Hepatic stellate cell (primary cell): ENCODE measurements at regions not wholly inside any gene's neighbourhood (a gene's known extent, or its start where the extent isn't known, plus 50 kb on each side); places are given as distances from the start of the nearest gene placed in this dataset.

ENCODE experiments used
- DNase-seq: peaks from one replicate; pipeline ENCODE4 v3.0.0; 2011; ENCODE audit warnings: low spot score

DNA sequence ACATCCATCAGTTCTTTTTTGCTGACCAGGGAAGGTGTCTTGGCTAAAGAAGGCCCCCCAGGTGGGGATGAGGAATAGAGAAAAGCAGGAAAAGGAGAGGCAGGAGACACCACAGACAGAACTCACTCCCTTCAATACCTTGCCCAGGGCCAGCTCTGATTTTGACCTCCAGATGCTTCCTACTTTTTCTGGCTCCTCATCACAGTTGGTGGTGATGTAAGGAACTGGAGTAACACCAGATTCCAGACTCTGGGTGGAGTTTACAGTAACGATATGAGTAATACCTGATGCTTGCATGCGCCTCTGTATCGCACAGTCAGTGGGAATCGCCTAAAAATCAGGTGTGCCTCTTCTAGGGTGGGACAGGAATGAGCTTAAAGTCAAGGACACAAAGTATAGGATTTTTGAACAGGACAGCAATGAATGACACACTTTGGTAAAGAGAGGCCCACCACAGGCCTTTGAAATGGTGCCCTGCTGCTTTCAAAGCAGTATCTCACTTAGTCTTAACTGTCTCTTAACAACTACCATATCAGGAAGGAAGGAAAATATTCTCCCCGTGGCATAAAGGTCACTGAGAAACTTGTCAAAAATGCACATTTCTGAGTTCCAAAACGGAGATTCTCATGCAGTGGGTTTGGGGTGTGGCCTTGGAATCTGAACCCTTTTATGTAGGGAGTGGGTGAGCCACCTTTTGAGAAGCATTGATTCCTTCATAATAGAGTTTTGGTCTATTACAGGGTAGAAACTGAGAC, 140.8 kb downstream of the SNX19 start:
- peak; percentile 24 for DNase-seq

DNA sequence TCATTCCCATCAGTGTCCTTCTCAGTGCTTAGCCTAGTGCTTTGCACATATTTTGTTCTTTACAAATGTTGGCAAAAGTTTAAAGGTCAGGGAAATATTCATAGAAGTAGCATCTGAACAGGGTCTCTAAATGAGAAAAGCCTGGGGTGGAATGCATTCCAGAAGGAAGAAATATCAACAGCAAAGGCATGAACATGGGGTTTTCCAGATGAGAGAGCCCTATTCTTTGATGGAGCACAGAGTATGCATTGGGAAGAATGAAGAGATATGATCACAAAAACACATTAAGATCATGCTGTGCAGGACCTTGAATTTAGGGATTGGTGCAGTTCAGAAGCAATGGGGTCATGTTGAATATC, 140.2 kb downstream of the SNX19 start:
- DNase-seq, result no peak

DNA sequence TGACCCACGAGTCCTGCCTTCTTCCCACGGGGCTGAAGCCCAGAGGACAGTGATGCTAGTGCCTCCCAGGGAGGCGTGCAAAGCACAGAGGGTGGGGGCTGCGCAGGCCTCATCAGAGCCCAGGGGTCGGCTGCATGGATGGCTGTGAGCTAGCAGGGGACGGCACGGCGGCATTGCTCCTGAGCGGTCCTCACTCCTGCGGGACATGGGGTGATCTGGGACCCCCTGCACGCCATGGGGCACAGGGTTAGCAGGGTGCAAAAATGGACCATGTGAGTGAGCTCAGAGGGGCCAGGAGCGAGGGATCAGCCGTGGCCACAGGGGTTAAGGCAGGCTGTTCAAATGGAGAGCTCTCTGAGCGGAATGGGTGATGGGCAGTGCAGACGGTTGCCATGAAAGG, 138.3 kb downstream of the SNX19 start:
- DNase-seq, result no peak

DNA sequence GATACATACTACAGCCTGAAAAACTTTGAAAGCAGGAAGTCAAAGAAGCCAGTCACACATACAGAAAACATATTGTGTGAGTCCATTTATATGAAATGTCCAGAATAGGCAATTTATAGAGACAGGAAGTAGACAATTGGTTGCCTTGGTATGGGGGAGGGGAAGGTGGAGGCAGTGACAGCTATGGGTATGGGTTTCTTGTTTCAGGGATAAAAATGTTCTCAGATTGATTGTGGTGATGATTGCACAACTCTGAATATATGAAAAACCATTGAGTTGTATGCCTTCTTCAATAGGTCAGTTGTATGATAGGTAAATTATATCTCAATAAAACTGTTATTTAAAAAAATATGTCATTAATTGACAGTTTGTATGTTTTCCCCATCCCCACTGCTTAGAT, 137.6 kb downstream of the SNX19 start:
- DNase-seq, result no peak

DNA sequence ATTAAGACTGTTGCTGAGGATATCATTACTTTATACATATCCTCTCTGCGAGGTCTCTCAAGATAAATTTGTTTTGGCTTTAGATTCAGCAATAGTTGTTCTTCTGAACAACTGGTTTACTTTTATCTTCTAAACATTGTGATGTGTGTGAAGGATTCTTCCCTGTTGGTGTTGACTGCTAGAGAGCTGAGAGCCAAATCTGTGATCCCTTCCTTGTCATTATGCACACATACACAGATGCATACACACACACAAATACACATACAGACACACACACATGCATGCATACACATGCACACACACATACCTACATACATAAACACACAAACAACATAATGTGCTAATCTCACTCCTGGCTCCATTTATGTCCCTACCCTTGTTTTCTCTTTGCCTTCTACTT, 137.0 kb downstream of the SNX19 start:
- no peak for DNase-seq

DNA sequence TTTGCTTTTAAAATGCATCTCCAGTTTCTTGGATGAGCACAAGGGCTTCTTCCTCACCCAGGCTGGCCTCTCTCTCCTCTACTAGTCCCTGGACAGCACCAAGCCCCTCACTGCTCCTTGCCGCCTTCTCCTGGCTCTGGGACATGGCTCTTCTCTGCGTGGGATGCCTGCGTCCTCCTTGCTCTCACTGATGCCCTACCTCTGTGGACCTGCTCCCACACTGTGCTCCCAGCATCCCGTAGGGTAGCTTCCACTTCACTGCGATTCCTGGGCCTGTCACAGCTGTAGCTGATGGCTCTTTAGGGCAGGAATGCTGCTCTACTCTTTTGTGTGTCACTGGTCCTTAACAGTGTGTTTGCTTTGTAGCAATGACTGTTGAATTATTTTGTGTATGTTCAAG, 136.3 kb downstream of the SNX19 start:
- no peak for DNase-seq

DNA sequence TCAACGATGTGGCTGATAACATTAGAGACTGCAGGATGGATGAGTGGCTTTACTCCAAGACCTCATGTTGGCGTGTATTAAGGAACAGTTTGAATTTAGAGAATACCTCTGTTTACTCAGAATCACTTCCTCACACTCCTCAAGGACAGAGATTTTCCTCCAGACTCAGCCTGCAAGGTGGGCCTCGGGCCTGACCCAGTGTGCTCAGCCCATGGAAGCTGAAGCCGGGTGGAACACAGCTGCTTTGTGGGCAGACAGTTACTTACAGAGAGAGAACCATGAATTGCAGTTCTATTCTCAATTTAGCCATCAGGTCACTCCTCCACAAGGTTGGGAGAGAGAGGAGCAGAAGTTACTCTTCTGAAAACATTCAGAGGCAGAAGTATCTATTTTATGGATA, 135.8 kb downstream of the SNX19 start:
- no peak for DNase-seq

DNA sequence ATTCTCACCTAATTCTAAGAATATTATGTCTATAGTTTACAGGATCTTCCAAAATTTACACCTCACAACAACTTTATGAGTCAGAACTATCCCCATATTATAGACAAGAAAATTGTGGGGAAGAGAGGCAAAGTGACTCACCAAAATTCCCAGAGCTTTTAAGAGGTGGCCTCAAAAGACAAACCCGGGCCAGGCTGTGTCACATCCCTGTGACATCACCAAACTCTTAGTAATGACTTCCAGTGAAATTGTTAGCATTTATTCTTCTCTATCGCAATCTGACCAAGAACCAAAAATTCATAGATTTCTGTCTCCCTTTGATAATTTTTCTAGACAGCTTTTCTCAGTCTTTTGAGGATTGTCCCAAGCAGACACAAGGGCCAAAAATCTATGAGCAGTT, 134.3 kb downstream of the SNX19 start:
- DNase-seq, result peak; percentile 71

DNA sequence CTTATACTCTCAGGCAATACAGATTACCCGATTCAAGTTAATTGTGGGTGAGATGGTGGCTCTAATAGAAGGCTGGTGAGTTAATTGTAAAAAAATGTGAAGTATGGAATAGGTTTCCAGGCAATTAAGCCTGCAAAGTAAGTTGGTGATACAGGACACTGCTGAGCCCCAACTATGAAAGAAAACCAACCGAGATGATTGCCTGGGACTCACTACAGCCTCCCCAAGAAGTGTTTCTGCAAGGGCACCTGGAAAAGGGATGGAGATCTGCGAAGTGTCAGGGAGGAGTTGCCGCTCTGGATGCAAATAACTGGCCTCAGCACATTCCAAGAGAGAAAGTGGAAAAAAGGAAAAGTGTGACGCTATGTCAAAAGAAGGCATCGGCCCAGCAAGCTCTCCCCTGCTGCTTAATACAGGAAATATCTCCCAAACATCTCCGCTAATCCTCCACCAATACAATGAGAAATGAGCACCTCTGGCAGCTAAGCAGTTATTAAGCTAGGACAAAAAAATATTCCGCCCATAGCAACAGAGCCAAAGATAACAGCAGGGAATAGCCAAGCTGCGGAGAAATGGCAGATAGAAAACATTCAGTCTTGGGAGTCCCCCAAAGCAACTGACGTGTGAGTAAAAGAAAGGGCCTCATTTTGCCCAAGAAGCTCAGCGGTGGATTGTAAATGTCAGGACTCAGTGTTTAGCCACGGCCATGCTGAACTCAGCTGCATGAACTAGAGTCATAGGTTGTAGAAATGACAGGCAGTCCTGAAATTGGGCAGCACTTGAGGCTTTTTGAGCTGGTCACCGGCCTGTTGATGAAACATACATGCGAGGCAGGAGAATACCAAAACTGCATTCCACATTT, 133.7 kb downstream of the SNX19 start:
- DNase-seq, result no peak

DNA sequence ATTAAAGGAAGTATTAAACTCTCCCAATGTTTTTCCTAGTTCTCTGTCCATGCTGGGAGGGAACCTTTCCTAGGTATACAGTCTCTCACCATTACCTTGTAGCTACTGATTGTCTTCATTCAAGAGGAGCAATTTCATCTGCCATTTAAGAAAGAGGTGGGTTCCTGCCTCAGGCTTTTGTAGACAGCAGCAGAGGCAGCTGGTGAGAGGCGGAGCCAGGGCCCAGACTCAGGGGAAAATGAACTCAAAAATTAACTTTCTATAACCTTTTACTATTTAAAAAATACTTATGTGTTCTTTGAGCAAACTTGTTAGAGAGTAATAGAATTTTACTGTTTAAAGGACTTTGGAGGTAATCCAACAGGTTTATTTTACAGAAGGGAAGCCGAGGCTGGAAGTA, 133.0 kb downstream of the SNX19 start:
- no peak for DNase-seq

DNA sequence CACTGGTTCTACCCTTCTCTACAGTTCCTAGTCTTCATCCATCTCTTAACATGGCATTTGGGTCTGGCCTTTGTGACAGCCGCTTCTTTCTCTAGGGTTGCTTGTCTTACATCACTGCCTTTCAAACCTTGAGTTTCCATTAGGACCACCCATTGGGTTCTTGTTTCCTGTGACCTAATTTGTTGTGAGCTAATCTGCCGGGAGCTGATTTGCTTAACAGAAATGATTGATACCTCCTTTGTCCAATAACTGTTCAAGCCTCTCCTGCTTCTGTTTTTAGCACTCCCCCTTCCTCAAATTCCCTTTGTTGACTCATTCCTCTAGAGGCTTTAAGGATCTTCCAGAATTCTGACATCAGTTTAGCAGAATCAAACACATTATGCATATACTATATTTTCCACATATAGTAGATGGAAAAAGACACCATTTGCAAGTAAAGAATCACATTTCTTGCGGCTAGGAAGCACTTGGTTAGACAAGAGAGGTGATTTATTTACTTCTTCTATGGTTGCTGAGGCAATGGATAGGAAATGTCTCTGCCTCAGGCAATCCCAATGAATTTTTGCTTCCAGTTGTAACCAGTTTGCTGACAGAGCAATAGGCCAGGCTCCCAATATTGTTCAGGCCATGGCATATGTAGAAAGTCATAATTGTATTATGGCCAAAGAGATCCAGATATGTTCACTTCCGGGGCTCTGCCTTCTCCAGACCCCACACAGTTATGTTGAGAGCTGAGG, 130.7 kb downstream of the SNX19 start:
- no peak for DNase-seq

DNA sequence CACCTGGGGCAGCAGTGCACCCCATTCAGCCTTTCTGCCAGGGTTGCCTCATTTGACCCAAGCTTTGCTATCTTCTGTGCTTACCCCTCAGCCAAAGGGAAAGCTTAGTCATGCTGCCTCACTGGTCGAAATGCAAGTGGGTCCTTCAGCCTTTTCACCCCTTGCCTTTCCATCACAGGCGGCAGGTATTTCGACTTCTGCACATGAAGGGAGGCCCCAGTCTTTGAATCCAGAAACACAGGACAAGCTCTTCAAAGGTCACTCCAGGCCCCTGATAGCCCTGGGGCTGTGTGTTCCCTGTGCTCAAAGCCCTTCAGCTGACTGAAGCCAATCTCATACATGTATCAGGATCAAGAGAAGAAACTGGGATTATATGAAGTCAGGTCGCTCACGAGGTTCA, 129.7 kb downstream of the SNX19 start:
- DNase-seq, result no peak

DNA sequence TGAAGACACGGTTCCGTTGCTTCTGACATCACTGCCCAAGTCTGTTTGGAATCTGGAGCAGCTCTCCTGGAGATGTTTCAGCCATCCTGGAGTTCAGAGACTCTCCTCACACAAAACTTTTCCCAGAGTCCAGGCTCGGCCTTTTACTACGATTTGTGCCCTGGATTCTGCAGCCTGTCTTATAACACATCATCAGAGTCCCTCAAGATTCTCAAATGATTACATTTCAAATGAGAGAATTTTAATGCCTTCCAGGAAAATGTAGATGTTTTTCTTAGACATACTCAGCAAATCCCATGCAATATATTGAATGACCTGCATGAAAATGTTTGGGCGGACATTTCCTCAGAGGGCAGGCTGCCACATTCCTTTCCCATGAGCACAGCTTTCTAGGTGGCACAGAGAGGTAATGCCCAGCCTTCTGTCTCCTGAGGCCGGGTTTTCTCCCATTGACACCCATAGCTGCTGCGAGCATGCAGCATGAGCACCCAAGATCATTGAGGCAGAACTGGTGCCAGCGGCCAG, 129.1 kb downstream of the SNX19 start:
- DNase-seq, result no peak

DNA sequence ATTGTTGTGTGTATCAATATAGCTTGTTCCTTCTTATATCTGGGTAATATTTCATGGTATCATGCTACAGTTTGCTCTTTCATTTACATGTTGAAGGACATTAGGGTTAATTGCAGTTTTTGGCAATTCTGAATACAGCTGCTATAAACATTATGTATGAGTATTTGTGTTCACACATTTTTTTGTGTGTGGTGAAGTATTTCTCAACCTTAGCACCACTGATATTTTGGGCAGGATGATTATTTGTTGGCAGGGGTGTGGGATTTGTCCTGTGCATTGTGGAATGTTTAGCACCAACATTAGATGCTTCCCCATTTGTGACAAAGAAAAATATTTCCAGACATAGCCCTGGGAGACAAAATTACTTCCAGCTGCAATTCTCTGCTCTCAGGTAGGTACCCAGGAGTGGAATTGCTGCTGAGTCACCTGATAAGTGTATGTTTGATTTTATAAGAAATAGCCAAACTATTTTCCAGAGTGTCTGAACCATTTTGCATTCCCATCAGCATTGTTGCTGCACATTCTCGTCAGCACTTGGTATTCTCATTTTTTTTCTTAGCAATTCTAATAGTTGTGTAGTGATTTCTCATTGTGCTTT, 128.2 kb downstream of the SNX19 start:
- no peak for DNase-seq

DNA sequence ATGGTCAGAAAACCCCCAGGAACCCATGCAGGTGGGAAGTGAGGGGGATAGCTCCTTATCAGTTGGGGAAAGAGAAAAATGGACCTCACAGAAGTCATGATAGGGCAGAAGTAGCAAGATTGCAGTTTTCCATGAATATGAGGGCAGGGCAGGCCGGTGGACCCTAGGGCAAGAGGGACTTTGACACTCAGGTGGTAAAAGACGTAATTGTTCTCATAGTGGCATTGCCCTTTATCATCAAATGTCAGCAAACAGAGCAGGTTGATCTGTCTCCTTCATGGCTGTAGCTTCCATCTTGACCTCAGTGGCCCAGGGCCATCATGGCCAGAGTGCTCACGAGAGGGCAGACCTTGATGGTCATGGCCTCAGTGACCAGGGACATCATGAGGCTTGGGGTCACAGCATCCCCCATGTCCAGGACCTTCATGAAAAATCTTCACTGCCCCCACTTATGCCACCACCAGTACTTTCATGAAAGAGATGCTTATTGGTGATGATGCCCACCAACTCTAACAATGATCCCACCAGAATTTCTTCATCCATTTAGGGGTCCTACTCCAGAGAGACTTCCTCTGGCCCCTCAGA, 127.1 kb downstream of the SNX19 start:
- DNase-seq, result no peak

DNA sequence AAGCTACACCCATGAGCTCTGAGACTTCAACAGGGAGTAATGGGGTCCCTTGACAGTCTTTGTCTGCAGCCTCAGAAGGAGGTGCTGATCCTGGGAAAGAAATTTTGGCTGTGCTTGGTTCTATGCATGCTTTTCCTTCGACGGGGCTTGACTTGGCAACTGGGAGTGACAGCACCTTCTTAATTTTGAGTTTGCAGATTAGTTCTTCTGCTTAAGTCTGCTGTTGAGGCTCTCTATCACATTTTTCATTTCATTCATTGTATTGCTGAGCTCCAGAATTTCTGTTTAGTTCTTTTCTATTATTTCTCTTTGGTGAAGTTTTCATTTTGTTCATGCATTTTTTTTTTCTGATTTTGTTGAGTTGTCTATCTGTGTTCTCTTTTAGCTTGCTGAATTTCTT, 125.6 kb downstream of the SNX19 start:
- DNase-seq, result no peak

DNA sequence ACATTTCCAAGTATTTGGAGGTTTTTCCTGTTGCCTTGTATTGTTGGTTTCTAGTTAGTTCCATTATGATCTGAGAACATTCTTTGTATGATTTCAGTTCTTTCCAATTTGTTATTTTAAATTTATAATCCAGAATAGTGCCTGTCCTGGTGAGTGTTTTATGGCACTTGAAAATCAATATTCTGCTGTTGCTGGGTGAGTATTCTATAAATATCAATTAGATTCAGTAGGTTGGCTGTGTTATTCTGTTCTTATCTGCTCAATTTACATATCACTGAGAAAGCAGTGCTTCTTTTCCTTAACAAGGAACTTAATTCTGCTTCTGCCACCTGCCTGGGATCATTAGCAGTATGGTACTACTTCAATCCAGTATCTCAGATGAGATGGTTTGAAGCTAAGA, 123.5 kb downstream of the SNX19 start:
- no peak for DNase-seq

DNA sequence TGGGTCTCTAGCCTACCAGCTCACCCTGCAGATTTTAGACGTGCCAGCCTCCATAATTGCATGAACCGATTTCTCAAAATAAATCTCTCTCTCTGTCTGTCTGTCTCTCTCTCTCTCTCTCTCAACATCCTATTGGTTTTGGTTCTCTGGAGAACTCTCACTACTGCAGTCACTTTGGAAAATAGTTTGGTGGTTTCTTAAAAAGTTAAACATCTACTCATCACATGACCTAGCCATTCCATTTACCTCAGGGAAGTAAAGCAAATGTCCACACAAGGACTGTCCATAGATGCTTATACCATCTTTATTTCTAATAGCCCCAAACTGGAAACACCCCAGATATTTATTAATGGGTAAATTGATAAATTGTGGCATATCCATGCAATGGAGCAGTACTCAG, 119.5 kb downstream of the SNX19 start:
- DNase-seq, result no peak

DNA sequence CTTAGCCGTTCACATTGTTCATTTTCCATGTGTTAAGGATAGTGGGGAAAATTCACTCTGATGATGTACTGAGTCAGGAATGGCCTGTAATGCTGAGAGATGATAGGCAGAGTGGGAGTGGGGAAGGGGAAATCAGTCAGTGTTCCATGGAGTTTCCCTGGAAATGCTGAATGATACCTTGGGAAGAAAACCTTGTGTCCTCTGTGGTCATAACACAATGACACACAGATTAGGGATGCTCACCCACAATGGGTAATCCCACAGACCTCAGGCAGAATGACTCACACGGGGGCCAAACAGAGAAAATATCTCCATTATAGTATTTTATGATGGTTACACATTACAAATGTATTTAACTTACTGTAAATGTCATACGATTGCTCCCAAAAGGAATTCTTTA, 118.0 kb downstream of the SNX19 start:
- peak; percentile 85 for DNase-seq

DNA sequence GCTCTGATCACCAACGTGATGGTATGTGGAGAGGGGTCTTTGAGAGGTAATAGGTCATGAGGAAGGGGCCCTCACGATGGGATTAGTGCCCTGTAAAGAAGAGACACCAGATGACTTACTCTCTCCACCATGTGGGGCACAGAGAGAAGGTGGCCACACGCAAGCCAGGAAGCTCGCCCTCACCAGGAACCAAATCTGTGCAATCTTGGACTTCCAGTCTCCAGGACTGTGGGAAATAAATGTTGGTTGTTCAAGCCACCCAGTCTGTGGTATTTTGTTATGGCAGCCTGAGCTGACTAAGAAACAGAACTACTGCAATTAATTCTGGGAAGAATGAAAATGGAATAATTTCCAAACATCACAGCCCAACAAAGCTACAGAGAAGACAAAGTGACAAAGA, 117.5 kb downstream of the SNX19 start:
- DNase-seq, result no peak

DNA sequence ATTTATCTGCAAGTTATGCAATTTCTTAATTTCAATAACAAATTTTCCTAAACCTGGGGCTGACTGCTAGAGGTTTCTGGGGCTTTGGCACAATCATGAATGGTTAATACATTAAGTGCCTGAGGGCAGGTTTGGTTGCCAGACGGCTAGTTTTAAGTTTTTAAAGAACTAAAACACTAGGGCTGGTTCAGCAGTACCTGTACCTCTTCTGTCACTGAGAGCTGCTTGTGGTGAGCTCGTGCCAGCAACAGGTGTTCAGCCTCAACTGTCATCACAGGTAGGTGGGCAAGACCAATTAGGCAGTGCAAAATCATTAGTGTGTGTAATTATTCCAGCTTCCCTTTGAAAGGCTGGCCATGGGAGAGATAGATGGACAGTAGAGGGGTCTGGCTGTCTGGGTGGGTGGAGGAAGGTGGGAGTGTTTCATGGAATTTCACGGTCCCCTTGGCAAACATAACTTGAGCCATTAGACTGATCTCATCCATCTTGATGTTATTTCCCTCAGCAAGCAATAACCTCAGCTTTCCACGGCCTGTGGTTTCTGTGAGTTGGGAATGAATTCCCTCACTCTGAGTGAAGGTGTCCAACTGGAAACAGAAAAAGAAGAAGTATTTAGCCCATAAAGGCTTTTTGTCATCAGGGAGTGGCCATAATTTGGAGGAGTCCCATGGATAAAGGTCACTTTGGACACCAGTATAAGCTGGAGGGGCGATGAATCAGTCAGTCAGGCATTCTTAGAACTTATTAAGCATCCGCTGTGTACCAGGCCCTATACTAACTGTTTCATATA, 114.8 kb downstream of the SNX19 start:
- peak; percentile 45 for DNase-seq
